IPS-18a (cell line): ENCODE measurements at regions not wholly inside any gene's neighbourhood (a gene's known extent, or its start where the extent isn't known, plus 50 kb on each side); places are given as distances from the start of the nearest gene placed in this dataset.

Experiments
- H3K27ac ChIP-seq: one replicate; pipeline ENCODE4 v1.5.1; 2013; ENCODE audit warnings: low read length
- H3K27me3 ChIP-seq: one replicate; pipeline ENCODE4 v1.6.1; 2013; ENCODE audit warnings: mild to moderate bottlenecking, low read length; ENCODE audit not compliant: control insufficient read depth, insufficient read depth
- H3K36me3 ChIP-seq: one replicate; pipeline ENCODE4 v1.6.1; 2013; ENCODE audit warnings: low read depth, low read length; ENCODE audit not compliant: control insufficient read depth
- H3K4me1 ChIP-seq: one replicate; pipeline ENCODE4 v1.6.1; 2013; ENCODE audit warnings: low read depth, low read length; ENCODE audit not compliant: control insufficient read depth
- H3K4me3 ChIP-seq: one replicate; pipeline ENCODE4 v1.5.1; 2013; ENCODE audit warnings: low read length
- H3K9ac ChIP-seq: one replicate; pipeline ENCODE4 v1.6.1; 2013; ENCODE audit warnings: mild to moderate bottlenecking, low read length, moderate library complexity
- H3K9me3 ChIP-seq: one replicate; pipeline ENCODE4 v1.6.1; 2013; ENCODE audit warnings: low read depth, low read length; ENCODE audit not compliant: control insufficient read depth

DNA sequence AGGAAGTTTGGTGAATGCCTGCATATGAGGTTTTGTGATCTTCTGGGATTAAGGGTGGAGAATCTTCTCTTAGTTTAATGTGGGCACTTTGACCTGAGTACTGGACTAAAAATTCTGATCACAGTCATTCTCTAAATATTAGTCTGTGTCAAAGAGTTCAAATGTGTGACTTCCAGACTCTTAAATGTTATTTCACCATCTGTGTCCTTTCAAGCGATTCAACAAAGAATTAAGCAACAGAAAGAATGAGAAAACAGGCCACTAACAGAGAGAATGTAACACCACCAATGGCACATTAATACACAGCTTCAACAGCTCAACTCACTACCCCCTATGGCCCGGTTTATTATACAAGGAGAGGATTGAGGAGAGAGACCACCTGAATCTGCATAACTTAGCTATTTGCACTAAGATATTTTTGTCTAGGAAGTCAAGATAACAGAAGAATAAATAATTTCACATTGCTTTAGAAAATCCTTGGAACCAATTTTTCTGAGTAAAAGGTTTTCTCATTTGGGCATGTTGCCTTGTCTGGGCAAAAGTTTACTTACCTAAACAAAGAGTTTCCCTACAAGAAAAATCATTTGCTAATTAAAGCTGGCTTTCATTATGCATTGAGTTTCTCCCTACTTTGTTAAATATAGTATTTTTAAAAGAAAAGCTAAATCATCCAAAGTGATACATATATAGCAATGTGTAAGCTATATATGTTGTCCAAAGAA, 1313.7 kb downstream of the NCAM2 start:
- Histone ChIP-seq H3K27me3 (no peaks in the 10 kb centered on the region), H3K4me1 (peaks cover 3% of the 10 kb centered on the region), H3K4me3 (no peak overlapping the region), H3K9me3 (no peaks in the 10 kb centered on the region), H3K9ac (no peak overlapping the region), H3K36me3 (no peaks in the 10 kb centered on the region), H3K27ac (no peak overlapping the region)

DNA sequence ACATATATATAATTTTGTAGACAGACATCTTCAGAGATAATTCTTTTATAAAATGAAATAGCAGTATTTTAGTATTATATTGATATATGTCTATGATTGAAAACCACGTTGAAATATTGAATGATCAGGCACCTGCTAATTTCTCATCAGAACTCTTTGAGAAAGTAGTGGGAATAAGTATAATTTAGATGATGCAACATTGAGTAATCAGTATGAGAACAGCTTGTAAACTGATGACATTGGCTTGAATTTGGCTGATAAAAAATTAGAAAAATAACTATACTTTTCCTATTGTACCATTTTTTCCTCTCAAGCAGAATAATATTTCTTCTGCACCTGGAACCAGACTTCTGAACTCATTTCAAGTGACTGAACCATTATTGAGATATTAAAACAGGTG, 1316.8 kb downstream of the NCAM2 start:
- no peak overlapping the region for H3K27ac ChIP-seq

DNA sequence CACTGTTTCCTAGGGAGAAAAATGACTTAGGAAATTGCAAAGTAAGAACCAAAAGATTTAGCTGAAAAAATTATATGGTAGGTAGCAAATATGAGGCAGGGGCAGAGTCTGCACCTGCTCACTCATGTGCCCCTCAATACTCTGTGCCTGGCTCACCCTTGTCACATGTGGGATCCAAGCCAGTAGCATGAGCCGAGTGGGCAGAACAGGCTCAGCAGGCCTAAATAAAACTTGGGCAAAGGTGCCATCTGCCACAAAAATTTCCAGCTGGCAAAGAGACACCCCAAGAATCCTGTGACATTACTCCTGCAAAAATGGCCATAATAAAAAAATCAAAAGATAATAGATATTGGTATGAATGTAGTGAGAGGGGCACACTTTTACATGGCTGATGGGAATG, 1321.2 kb downstream of the NCAM2 start:
- Histone ChIP-seq H3K4me3 (no peak overlapping the region), H3K36me3 (no peaks in the 10 kb centered on the region), H3K9me3 (no peaks in the 10 kb centered on the region)

More for the DNA sequence above, 1316.8 kb downstream of the NCAM2 start:
- no peaks in the 10 kb centered on the region for H3K9me3 ChIP-seq
- H3K4me1 ChIP-seq: peaks cover 3% of the 10 kb centered on the region
- no peaks in the 10 kb centered on the region for H3K27me3 ChIP-seq
- no peak overlapping the region for H3K4me3 ChIP-seq
- no peaks in the 10 kb centered on the region for H3K36me3 ChIP-seq
- H3K9ac ChIP-seq: no peak overlapping the region

DNA sequence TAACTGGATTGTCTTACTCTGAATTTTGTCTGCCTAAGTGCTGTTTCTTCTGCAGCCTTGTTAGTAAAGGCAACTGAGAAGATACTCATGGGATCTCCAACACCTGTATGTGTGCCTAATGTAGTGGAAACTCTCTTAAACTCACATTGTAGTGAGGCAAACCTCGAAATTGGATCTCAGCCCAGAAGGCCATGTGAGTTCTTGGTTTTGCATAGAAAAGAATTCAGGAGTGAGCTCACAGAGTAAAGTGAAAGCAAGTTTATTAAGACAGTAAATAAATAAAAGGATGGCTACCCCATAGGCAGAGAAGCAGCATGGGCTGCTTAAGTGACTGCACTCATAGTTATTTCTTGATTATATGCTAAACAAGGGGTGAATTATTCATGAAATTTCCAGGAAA, 1344.7 kb downstream of the NCAM2 start:
- no peaks in the 10 kb centered on the region for H3K4me1 ChIP-seq
- H3K9ac ChIP-seq: no peak overlapping the region
- H3K27ac ChIP-seq: no peak overlapping the region
- H3K9me3 ChIP-seq: peaks cover 3% of the 10 kb centered on the region
- no peak overlapping the region for H3K4me3 ChIP-seq
- H3K36me3 ChIP-seq: no peaks in the 10 kb centered on the region
- H3K27me3 ChIP-seq: no peaks in the 10 kb centered on the region

More for the DNA sequence above, 1321.2 kb downstream of the NCAM2 start:
- Histone ChIP-seq H3K27ac (no peak overlapping the region), H3K9ac (no peak overlapping the region), H3K4me1 (peaks cover 3% of the 10 kb centered on the region), H3K27me3 (no peaks in the 10 kb centered on the region)

DNA sequence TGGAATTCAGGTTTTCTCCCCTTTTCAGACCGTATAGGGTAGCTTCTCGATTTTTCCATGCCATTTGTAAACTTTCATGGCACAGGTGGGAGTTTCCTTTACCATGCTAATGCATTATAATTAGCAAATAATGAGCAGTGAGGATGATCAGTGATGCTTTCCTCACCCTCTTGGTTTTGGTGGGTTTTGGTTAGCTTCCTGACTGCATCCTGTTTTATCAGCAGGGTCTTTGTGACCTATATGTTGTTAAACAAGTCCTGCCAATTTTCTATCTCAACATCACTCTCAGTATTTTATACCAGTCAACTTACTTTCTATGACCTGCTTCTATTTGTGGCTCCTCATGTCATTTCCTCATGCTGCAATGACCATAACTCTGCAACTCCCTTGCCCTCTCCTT, 1345.1 kb downstream of the NCAM2 start:
- Histone ChIP-seq H3K27ac (no peak overlapping the region), H3K27me3 (no peaks in the 10 kb centered on the region), H3K4me3 (no peak overlapping the region), H3K36me3 (no peaks in the 10 kb centered on the region), H3K9me3 (no peaks in the 10 kb centered on the region), H3K4me1 (no peaks in the 10 kb centered on the region), H3K9ac (no peak overlapping the region)

DNA sequence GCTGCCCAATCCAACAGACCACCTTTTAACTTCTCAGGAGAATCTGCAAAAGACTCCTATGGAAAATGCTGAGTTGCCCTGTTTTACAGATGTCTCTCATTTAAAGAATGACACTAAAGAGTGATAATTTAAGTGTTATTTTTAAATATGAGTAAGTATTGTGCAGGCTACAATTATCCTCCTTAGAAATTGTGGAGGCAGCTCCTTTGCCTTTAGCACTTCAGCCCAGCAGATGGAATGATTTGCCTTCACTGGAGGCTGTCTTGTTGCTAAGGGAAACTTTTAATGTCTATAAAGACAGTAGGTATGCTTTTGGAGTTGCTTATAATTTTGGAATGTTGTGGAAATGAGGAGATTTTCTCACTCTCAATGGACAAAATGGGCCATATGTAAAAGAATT, 1345.5 kb downstream of the NCAM2 start:
- no peaks in the 10 kb centered on the region for H3K36me3 ChIP-seq
- no peak overlapping the region for H3K4me3 ChIP-seq
- H3K9ac ChIP-seq: no peak overlapping the region
- no peaks in the 10 kb centered on the region for H3K4me1 ChIP-seq
- H3K27me3 ChIP-seq: no peaks in the 10 kb centered on the region
- H3K27ac ChIP-seq: no peak overlapping the region
- no peaks in the 10 kb centered on the region for H3K9me3 ChIP-seq

DNA sequence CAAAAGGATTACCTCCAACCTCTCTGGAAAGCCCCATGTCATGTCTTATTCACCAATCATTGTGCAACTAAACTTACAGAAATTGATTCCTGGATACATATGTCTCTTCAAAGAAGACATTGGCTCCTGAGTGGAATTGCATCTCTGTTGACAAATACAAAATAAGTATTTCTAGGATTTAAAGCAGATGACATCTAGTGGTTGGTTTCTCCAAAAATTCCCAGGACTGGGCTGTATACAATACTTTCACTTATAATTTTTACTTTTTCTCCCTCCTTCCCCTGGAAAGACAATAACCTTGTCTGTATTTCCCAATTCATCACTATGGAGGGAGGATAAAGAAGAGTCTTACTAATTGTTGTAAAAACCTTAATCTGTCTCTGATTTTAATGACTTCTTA, 1347.4 kb downstream of the NCAM2 start:
- Histone ChIP-seq H3K4me3 (no peak overlapping the region), H3K27ac (no peak overlapping the region), H3K4me1 (no peaks in the 10 kb centered on the region), H3K27me3 (no peaks in the 10 kb centered on the region), H3K9ac (no peak overlapping the region), H3K36me3 (no peaks in the 10 kb centered on the region), H3K9me3 (no peaks in the 10 kb centered on the region)

DNA sequence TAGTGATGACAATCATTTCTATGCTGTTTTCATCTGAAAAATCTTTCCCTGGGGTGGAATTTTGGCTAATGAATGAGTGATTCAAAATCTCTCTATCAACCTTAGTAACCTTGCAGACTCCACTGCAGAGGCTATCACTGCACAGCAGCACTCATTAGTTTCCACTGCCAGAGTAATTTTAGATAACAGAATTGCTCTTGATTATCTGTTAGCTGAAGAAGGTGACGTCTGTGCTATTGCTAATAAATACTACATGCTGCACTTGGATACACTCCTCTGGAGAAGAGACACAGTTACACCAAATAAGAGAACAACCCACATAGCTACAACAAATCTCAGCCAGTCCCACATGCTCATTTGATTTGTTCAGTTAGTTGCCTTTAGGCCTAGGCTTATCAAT, 1348.4 kb downstream of the NCAM2 start:
- Histone ChIP-seq H3K36me3 (no peaks in the 10 kb centered on the region), H3K9ac (no peak overlapping the region), H3K27me3 (no peaks in the 10 kb centered on the region), H3K27ac (no peak overlapping the region), H3K9me3 (no peaks in the 10 kb centered on the region), H3K4me1 (no peaks in the 10 kb centered on the region), H3K4me3 (no peak overlapping the region)

DNA sequence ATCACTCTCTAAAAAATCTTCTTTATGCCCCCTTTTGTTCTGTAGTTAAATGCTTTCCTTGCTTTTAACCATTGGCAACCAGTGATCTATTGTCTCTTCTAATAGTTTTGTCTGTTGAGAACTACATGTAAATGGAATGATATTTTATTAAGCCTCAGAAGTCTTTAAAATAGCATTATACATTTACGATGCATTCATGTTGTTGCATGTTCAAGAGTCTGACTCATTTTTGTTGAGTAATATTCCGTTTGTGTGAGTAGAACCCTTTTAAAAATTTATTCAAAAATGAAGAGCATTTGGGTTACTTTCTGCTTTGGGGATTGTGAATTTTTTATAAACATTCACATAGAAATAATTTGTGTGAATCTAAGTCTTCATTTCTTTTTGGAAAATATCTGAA, 1352.9 kb downstream of the NCAM2 start:
- H3K27ac ChIP-seq: no peak overlapping the region
- no peak overlapping the region for H3K9ac ChIP-seq
- H3K36me3 ChIP-seq: no peaks in the 10 kb centered on the region
- H3K9me3 ChIP-seq: no peaks in the 10 kb centered on the region
- no peak overlapping the region for H3K4me3 ChIP-seq
- H3K27me3 ChIP-seq: no peaks in the 10 kb centered on the region
- H3K4me1 ChIP-seq: no peaks in the 10 kb centered on the region

DNA sequence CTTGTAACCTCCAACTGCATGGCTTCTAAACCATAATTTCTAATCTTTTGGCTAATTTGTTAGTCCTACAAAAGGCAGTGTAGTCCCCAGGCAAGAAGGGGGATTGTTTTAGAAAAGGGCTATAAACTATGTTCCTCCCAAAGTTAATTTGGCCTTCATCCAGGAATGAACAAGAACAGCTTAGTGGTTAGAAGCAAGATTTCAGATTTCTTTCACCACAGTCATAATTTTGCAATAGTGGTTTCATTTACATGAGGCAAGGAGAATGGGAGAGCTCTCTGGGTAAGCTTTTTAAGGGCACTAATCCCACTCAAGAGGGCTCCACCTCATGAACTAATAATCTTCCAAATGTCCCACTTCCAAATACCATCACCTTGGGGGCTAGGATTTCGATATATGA, 1353.9 kb downstream of the NCAM2 start:
- H3K4me1 ChIP-seq: no peaks in the 10 kb centered on the region
- H3K36me3 ChIP-seq: no peaks in the 10 kb centered on the region
- no peak overlapping the region for H3K27ac ChIP-seq
- no peaks in the 10 kb centered on the region for H3K27me3 ChIP-seq
- H3K9ac ChIP-seq: no peak overlapping the region
- H3K4me3 ChIP-seq: no peak overlapping the region
- H3K9me3 ChIP-seq: no peaks in the 10 kb centered on the region

DNA sequence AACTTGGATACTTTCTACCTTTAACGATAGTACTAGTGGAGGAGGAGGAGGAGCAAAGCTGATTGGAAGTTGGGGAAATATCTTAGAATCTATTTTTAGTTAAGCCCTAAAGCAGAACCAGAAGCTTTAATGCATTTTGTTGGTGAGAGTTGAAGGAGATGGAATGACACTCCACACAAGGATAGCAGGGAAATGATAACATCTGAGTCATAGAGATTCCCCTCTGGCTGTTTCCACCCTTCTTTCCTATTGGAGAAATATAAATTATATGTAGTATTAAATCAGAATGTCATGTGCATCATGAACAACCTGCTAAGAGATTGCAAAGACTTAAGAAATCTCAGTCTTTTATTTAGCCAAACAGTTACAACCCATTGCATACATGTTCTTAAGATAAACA, 1357.7 kb downstream of the NCAM2 start:
- no peak overlapping the region for H3K9ac ChIP-seq
- no peaks in the 10 kb centered on the region for H3K4me1 ChIP-seq
- H3K4me3 ChIP-seq: no peak overlapping the region
- H3K27me3 ChIP-seq: no peaks in the 10 kb centered on the region
- H3K9me3 ChIP-seq: peaks cover 3% of the 10 kb centered on the region
- no peak overlapping the region for H3K27ac ChIP-seq
- H3K36me3 ChIP-seq: no peaks in the 10 kb centered on the region

DNA sequence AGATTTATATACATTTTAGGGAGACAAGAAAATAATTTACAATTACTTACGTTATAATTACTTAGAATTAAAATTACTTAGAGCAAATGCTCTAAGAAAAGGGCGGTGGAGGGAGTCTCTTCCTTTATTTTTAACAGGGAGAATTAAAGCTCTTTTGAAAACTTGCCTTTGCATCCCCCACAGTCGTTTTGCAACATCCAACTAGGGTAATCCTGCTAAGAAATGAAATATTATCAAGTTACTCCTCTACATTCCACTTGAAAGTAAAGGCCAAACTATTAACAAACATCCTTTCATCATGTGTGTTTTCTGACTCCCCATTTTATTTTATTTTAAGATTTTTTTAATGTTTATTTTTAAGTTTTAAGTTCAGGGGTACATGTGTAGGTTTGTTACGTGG, 1358.5 kb downstream of the NCAM2 start:
- Histone ChIP-seq H3K4me3 (no peak overlapping the region), H3K27ac (no peak overlapping the region), H3K27me3 (no peaks in the 10 kb centered on the region), H3K9me3 (peaks cover 3% of the 10 kb centered on the region), H3K9ac (no peak overlapping the region), H3K36me3 (no peaks in the 10 kb centered on the region), H3K4me1 (no peaks in the 10 kb centered on the region)
